ENCODE measurements at regions not wholly inside any gene's neighbourhood (a gene's known extent, or its start where the extent isn't known, plus 50 kb on each side); places are given as distances from the start of the nearest gene placed in this dataset.

DNA sequence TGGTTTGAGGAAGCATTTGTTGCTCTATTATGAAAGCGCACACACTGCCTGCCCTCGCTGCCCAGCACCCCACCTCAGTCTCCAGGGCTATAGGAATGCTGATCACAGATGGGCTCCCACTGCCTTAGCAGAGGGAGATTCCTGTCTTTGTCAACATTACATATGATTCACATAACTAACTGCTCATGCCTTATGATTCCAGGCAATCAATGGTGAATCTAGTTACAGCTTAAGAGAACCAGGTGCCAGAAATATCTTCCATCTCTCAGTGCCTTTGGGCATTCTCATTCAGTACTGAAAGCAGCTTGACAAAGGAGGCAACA, 458.9 kb upstream of the C9orf72 start:
- Histone ChIP-seq H3K36me3 (ENCODE audit: insufficient read depth, low read length) (no peaks in the 10 kb centered on the region), H3K9me3 (ENCODE audit: control insufficient read depth, insufficient read depth, low read length) (no peaks in the 10 kb centered on the region), H3K9ac (ENCODE audit: low read depth, low read length) (no peak overlapping the region), H3K4me1 (ENCODE audit: insufficient read depth, low read length) (no peaks in the 10 kb centered on the region)

DNA sequence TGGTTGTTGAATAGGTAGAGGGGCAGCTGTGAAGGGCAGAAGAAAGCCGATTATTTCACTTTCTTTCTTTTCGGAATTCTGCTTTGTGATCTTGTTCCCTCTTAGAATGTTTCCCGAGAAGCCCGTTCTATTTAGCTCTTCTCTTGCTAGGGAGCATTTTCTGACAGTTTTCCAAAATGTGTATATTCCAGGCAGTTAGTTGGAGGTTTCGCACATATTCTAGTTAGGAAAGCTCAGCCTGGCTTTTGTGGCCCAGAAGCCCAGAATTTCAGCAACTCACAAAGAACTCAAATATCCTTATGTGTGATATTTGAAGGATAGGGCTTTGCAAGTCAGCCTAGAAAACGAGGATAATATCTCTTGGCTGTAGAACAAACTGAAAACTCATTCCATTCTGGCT, 461.0 kb upstream of the C9orf72 start:
- Histone ChIP-seq H3K9ac (ENCODE audit: low read depth, low read length) (no peak overlapping the region), H3K36me3 (ENCODE audit: insufficient read depth, low read length) (no peaks in the 10 kb centered on the region), H3K9me3 (ENCODE audit: control insufficient read depth, insufficient read depth, low read length) (no peaks in the 10 kb centered on the region), H3K4me1 (ENCODE audit: insufficient read depth, low read length) (no peaks in the 10 kb centered on the region)

DNA sequence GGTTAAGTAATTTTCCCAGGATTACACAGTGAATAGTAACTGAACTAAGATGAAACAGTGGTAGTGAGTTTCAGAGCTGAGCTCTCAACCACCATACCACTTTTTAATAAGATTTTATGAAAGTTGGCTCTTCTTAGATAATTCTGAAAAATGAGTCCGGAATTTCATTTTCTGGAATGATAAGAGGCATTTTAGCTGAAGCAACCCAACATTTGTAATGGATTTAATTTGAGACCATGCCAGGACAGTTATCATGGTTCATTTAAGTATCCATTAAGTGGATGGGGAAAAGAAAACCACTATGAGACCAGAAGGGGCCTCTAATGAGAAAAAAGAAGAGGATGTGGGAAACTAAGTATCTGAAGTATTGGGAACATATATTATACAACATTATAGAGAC, 464.7 kb upstream of the C9orf72 start:
- Histone ChIP-seq H3K36me3 (ENCODE audit: insufficient read depth, low read length) (no peaks in the 10 kb centered on the region), H3K4me1 (ENCODE audit: insufficient read depth, low read length) (no peaks in the 10 kb centered on the region), H3K9ac (ENCODE audit: low read depth, low read length) (no peak overlapping the region), H3K9me3 (ENCODE audit: control insufficient read depth, insufficient read depth, low read length) (no peaks in the 10 kb centered on the region)

DNA sequence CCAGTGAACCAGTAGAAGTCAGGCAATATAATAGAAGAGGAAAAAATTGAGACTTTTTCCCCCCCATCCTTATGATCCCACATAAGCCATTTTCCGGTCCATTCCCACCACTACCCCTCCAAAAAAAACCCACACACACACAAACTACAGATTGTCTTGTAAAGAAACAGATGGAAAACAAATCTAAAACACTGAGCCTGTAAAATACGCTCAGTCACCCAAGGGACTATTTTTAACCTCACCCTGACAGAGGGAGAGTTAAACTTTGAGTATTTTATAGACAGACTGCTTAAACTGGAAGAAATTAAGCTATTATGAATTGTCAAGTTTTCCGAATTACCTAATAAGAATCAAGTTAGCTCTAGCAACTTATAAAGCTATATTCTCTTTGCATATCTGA, 471.8 kb upstream of the C9orf72 start:
- Histone ChIP-seq H3K4me1 (ENCODE audit: insufficient read depth, low read length) (no peaks in the 10 kb centered on the region), H3K36me3 (ENCODE audit: insufficient read depth, low read length) (no peaks in the 10 kb centered on the region), H3K9ac (ENCODE audit: low read depth, low read length) (no peak overlapping the region), H3K9me3 (ENCODE audit: control insufficient read depth, insufficient read depth, low read length) (no peaks in the 10 kb centered on the region)

DNA sequence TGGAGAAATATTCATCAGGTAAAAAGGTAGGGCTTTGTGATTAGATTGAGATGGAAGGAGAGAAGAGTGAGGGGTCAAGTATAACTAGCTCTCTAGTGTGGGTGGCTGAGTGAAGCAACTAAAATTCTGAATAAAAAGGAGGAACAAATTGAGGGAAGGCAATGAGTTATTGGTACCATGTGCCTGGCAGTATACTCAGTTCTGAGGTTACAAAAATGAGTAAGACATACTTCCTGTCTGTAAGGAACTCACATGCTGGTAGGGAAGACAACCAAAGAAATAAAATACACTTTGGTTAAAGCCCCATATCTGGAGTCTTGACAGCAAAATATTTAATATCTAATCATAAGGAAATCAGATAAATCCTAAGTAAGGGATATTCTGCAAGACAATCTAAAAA, 476.8 kb upstream of the C9orf72 start:
- Histone ChIP-seq H3K9me3 (ENCODE audit: control insufficient read depth, insufficient read depth, low read length) (no peaks in the 10 kb centered on the region), H3K4me1 (ENCODE audit: insufficient read depth, low read length) (peaks cover 3% of the 10 kb centered on the region; the same call in 1 of the 2 replicates), H3K36me3 (ENCODE audit: insufficient read depth, low read length) (no peaks in the 10 kb centered on the region), H3K9ac (ENCODE audit: low read depth, low read length) (no peak overlapping the region)

DNA sequence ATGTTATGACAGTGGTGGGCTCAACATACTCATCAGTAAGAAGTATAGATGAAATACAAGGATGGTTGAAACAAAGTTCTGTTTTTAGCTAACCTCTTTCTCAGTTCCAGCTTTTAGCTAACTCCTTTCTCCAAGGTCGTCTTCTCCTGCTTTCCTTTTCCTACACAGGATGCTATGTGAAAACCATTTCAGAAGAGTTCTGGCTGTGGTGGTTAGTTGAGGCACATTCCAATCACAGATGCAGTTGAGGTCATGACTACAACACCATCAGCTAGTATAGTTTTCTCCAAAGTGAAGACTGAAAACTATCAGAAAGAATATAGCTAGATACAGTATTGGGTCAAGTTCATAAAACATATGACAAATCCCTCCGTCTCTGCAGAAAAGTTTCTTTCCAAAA, 477.7 kb upstream of the C9orf72 start:
- H3K4me1 ChIP-seq (ENCODE audit: insufficient read depth, low read length): peaks cover 3% of the 10 kb centered on the region; the same call in 1 of the 2 replicates
- no peak overlapping the region for H3K9ac ChIP-seq (ENCODE audit: low read depth, low read length)
- H3K36me3 ChIP-seq (ENCODE audit: insufficient read depth, low read length): no peaks in the 10 kb centered on the region
- H3K9me3 ChIP-seq (ENCODE audit: control insufficient read depth, insufficient read depth, low read length): no peaks in the 10 kb centered on the region

DNA sequence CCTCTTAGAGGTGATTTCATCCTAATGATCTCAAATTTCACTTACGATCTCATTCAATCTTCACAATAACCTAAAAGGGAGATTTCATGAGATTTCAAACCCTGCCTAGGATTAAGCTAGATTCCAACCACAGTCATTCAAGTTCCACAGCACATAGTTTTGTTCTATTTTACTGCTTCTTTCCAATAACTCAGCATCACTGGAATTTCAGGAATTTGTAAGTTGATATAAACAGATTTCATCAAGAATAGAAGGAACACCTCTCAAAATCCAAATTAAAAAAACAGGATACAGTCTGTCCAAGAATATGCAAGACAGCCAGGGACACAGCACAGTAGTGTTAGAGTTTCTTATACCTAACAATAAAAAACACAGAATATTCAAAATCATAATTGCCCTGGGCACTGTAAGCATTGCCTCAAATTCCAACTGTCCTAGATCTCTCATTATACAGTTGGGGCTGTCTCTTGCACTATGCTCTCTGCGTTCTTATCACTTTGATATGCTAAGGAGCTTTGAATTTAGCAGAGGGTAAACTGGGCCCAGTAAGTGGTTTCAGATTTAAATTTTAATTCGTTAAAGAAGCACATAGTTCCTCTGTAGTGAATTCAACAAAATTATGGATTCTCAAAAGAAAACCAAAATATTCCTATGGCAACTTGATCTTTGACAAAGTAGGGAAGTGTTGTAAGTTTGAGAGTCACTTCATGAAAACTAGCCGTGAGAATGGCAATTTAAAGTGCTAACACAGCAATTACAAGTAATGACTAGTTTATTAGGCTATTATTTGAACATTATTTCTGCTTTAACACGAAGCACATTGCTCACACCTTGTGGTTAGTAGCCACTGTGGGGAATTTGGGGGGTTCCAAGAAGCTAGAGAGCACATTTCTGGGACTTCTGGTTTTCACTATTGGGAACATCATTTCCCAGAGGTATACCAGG, 478.6 kb upstream of the C9orf72 start:
- no peaks in the 10 kb centered on the region for H3K36me3 ChIP-seq (ENCODE audit: insufficient read depth, low read length)
- H3K9ac ChIP-seq (ENCODE audit: low read depth, low read length): no peak overlapping the region
- no peaks in the 10 kb centered on the region for H3K9me3 ChIP-seq (ENCODE audit: control insufficient read depth, insufficient read depth, low read length)
- H3K4me1 ChIP-seq (ENCODE audit: insufficient read depth, low read length): peaks cover 3% of the 10 kb centered on the region; the same call in 1 of the 2 replicates

DNA sequence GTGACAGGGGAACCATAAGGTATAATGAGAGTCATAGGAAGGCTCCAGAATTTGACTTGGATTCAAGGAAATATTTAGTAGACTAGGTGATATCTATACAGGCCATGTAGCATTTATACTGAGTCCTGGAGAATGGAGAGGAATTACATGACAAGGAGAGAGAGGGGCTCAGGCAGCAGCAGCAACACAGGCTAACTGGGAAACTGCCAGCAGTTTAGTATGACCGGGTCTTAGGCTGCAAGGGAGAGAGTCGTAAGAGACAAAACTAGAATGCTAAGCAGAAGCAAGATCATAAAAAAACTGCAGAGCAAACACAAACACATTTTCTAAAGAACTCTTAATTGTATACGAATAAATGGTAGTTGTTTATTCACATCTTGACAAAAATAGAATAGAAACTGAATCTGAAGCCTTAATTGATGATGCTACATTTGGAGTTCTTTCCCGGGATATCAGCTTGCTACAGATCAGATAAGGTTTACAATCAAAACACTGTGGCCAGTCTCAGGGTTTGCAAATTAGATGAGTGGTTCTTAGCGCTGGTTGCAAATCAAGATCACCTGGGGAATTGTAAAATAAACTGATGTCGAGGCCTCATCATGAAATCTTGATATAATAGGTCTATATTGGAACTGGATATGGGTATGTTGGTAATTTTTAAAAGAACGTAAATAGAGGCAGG, 480.0 kb upstream of the C9orf72 start:
- Histone ChIP-seq H3K9me3 (ENCODE audit: control insufficient read depth, insufficient read depth, low read length) (no peaks in the 10 kb centered on the region), H3K36me3 (ENCODE audit: insufficient read depth, low read length) (no peaks in the 10 kb centered on the region), H3K9ac (ENCODE audit: low read depth, low read length) (no peak overlapping the region), H3K4me1 (ENCODE audit: insufficient read depth, low read length) (peaks cover 3% of the 10 kb centered on the region; the same call in 1 of the 2 replicates)

DNA sequence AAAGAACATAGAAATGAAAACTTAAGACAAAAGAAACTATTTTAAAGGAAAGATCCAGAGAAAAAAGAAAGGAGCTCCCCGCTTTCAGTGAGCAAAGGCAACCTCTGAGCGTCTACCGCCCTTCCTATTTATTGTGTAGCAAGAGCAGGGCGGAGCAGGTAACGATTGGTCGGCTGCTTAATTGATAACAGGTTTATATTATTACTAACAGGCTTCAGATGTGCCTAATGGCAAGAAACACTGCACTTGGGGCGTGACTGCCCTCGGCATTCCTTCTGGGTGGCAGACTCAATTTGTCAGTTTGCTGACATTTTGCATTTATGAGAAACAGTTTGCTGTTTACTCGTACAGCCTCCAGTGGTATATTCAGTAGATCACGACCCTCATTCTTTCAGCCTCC, 482.7 kb upstream of the C9orf72 start:
- Histone ChIP-seq H3K4me1 (ENCODE audit: insufficient read depth, low read length) (peaks cover 3% of the 10 kb centered on the region; the same call in 1 of the 2 replicates), H3K36me3 (ENCODE audit: insufficient read depth, low read length) (no peaks in the 10 kb centered on the region), H3K9me3 (ENCODE audit: control insufficient read depth, insufficient read depth, low read length) (no peaks in the 10 kb centered on the region), H3K9ac (ENCODE audit: low read depth, low read length) (no peak overlapping the region)

DNA sequence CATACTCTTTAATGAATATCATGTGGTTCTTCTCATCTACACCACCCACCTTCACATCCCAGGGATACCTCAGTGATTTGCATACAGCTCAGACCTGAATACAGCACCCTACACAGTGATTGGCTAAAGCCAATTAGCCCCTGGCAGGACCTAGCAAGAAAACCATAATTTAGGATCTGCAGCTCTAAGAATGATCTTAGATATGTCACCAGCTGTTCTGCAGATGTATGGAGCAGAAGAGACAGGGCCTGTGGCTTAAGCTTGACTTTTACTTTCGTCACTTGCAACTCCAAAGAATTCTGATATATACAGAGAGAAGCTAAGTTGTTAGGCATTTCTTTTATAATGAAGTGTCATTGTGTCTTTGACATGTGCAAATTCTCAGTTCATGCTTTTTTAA, 483.2 kb upstream of the C9orf72 start:
- Histone ChIP-seq H3K9ac (ENCODE audit: low read depth, low read length) (no peak overlapping the region), H3K4me1 (ENCODE audit: insufficient read depth, low read length) (peaks cover 3% of the 10 kb centered on the region; the same call in 1 of the 2 replicates), H3K9me3 (ENCODE audit: control insufficient read depth, insufficient read depth, low read length) (no peaks in the 10 kb centered on the region), H3K36me3 (ENCODE audit: insufficient read depth, low read length) (no peaks in the 10 kb centered on the region)

DNA sequence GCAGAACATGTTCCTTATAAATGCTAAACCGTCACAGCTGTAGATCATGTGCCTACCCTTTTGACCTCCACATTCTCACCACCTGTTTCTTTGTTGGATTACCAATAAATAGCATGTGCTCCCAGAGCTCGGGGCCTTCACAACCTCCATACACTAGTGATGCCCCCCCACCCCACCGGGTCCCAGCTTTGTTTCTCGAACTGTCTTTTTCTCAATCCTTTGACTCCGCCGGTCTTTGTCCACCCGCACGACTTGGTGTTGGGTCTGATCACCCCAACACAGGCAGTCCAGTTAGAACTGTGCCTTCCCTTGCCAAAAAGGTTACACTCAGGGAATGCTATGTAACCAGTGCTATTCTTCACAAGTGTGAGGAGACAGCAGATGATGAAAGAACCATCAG, 485.9 kb upstream of the C9orf72 start:
- Histone ChIP-seq H3K4me1 (ENCODE audit: insufficient read depth, low read length) (no peaks in the 10 kb centered on the region), H3K9me3 (ENCODE audit: control insufficient read depth, insufficient read depth, low read length) (no peaks in the 10 kb centered on the region), H3K9ac (ENCODE audit: low read depth, low read length) (no peak overlapping the region), H3K36me3 (ENCODE audit: insufficient read depth, low read length) (no peaks in the 10 kb centered on the region)

DNA sequence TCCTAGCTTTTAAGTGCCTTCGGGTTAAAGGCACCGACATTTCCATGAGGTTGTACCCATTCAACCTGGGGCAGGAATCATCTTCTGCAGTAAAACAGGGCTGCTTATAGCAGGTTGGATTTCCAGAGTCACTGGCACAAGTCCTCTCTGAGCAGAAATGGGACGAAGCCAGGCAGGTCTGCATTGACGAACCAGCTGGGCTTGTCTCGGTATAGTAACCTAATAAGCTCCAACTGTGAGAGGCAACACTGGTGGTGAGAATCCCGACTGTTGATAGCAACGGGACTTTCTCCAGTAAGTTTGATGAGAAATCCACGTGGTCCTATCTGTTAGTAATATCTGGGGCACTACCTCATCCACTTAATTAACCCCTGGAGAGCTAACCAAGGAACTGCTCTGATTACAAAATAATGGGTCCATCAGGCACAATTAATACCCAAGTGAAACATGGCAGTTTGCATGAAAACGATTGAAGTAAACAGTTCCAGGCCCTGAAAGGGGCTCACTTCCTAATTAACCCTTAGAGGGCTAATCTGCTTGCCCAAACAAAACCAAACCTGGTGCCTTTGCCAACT, 491.0 kb upstream of the C9orf72 start:
- H3K9ac ChIP-seq (ENCODE audit: low read depth, low read length): no peak overlapping the region
- H3K36me3 ChIP-seq (ENCODE audit: insufficient read depth, low read length): no peaks in the 10 kb centered on the region
- H3K4me1 ChIP-seq (ENCODE audit: insufficient read depth, low read length): no peaks in the 10 kb centered on the region; the same call in 1 of the 2 replicates
- no peaks in the 10 kb centered on the region for H3K9me3 ChIP-seq (ENCODE audit: control insufficient read depth, insufficient read depth, low read length)

DNA sequence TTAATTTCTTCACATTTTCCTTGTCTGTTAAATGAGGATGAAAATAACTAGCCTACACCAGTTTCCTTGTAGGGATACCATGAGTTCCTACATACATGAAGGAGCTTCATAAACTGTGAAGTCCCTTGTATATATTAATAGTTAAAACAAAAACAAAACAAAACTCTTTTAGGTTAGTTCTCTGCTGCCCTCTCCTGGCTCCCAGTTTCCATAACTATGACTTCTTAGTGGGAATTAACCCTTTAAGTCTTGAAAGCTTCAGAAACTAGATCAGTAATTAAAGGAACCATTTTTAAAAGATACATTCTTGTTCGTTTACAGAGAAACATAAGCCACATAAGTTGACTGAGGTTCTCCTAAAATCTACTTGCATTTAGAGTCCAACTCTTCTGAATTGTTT, 500.0 kb upstream of the C9orf72 start:
- H3K4me1 ChIP-seq (ENCODE audit: insufficient read depth, low read length): peaks cover 4% of the 10 kb centered on the region; the same call in 1 of the 2 replicates

DNA sequence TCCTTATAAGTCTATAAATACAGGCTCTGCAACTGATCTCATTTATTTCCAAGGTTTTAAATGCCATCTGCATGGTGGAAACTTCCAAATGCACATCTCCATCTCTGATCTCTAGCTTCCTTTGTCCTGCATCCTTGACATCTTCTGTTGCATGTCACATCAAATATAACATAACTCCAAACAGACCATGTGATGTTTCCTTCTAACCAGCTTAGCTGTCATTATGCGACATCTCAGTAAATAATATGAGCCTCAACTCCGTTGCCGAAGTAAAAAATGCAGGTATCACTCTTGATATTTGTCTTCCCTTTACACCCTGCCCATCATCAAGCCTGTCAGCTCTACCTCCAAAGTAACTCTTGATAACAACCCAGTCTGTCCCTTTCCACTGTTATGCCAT, 506.4 kb upstream of the C9orf72 start:
- no peaks in the 10 kb centered on the region for H3K4me1 ChIP-seq (ENCODE audit: insufficient read depth, low read length)

More for the DNA sequence above, 500.0 kb upstream of the C9orf72 start:
- H3K36me3 ChIP-seq (ENCODE audit: insufficient read depth, low read length): no peaks in the 10 kb centered on the region
- no peak overlapping the region for H3K9ac ChIP-seq (ENCODE audit: low read depth, low read length)
- H3K9me3 ChIP-seq (ENCODE audit: control insufficient read depth, insufficient read depth, low read length): no peaks in the 10 kb centered on the region

DNA sequence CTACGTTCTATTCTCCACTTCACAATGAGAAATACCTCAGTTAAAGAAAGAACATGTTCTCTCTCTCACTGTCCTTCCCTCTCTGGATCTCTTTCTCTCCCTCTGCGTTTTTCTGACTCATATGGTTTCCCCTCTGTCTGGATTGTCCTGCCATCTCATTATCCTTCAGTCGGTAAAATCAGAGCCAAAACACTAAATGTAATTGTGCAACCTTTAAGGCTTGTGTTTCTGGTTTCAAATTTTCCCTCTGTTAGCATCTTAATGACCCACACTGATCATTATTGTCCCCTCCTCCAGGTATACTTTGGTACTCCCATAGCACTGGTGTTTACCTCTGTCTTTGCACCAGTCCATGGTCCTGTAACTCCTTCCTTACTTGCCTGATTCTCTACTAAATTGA, 509.4 kb upstream of the C9orf72 start:
- no peak overlapping the region for H3K9ac ChIP-seq (ENCODE audit: low read depth, low read length)
- H3K4me1 ChIP-seq (ENCODE audit: insufficient read depth, low read length): no peaks in the 10 kb centered on the region
- no peaks in the 10 kb centered on the region for H3K9me3 ChIP-seq (ENCODE audit: control insufficient read depth, insufficient read depth, low read length)
- H3K36me3 ChIP-seq (ENCODE audit: insufficient read depth, low read length): no peaks in the 10 kb centered on the region

More for the DNA sequence above, 506.4 kb upstream of the C9orf72 start:
- Histone ChIP-seq H3K9me3 (ENCODE audit: control insufficient read depth, insufficient read depth, low read length) (no peaks in the 10 kb centered on the region), H3K36me3 (ENCODE audit: insufficient read depth, low read length) (no peaks in the 10 kb centered on the region), H3K9ac (ENCODE audit: low read depth, low read length) (no peak overlapping the region)
